HEK293 (cell line): ENCODE measurements at regions not wholly inside any gene's neighbourhood (a gene's known extent, or its start where the extent isn't known, plus 50 kb on each side); places are given as distances from the start of the nearest gene placed in this dataset.
A peak's percentile ranks its signal among the peaks of the same experiment; 100 is the strongest.

Experiments used
- FEZF1 ChIP-seq: fragments of 450-650 bp; formaldehyde crosslinking; IDR thresholded peaks from 2 replicates; pipeline ENCODE4 v1.5.1; 2016; ENCODE audit warnings: missing biosample characterization, missing genetic modification characterization
- REPIN1 ChIP-seq: fragments of 450-650 bp; formaldehyde crosslinking; IDR thresholded peaks from 2 replicates; pipeline ENCODE4 v1.5.1; 2017; ENCODE audit warnings: missing biosample characterization, missing genetic modification characterization, low read depth
- SALL2 ChIP-seq: fragments of 450-650 bp; formaldehyde crosslinking; IDR thresholded peaks from 2 replicates; pipeline ENCODE4 v1.5.0; 2017; ENCODE audit warnings: missing biosample characterization, mild to moderate bottlenecking, missing genetic modification characterization, borderline replicate concordance
- SCRT1 ChIP-seq: fragments of 450-650 bp; formaldehyde crosslinking; IDR thresholded peaks from 2 replicates; pipeline ENCODE4 v1.5.1; 2016; ENCODE audit warnings: missing biosample characterization, missing genetic modification characterization, borderline replicate concordance
- YY1 ChIP-seq: fragments of 450-650 bp; formaldehyde crosslinking; IDR thresholded peaks from 2 replicates; pipeline ENCODE4 v1.5.1; 2018; ENCODE audit warnings: missing biosample characterization, missing genetic modification characterization
- ZBTB17 ChIP-seq: fragments of 450-650 bp; formaldehyde crosslinking; IDR thresholded peaks from 2 replicates; pipeline ENCODE4 v1.5.1; 2016; ENCODE audit warnings: missing biosample characterization, missing genetic modification characterization
- ZBTB48 ChIP-seq: fragments of 450-650 bp; formaldehyde crosslinking; IDR thresholded peaks from 2 replicates; pipeline ENCODE4 v1.5.1; 2016; ENCODE audit warnings: missing biosample characterization, missing genetic modification characterization
- ZBTB8A ChIP-seq: fragments of 450-650 bp; formaldehyde crosslinking; IDR thresholded peaks from 2 replicates; pipeline ENCODE4 v1.5.1; 2016; ENCODE audit warnings: missing biosample characterization, missing genetic modification characterization
- ZEB2 ChIP-seq: fragments of 450-650 bp; formaldehyde crosslinking; IDR thresholded peaks from 2 replicates; pipeline ENCODE4 v1.5.1; 2016; ENCODE audit warnings: missing biosample characterization, missing genetic modification characterization
- ZFP69B ChIP-seq: fragments of 450-650 bp; formaldehyde crosslinking; IDR thresholded peaks from 2 replicates; pipeline ENCODE4 v1.5.1; 2016; ENCODE audit warnings: missing biosample characterization, missing genetic modification characterization
- ZNF10 ChIP-seq: fragments of 450-650 bp; formaldehyde crosslinking; IDR thresholded peaks from 2 replicates; pipeline ENCODE4 v1.5.1; 2017; ENCODE audit warnings: missing biosample characterization, missing genetic modification characterization
- ZNF148 ChIP-seq: fragments of 450-650 bp; formaldehyde crosslinking; IDR thresholded peaks from 2 replicates; pipeline ENCODE4 v1.5.0; 2017; ENCODE audit warnings: missing biosample characterization, missing genetic modification characterization, borderline replicate concordance
- ZNF174 ChIP-seq: fragments of 450-650 bp; formaldehyde crosslinking; IDR thresholded peaks from 2 replicates; pipeline ENCODE4 v1.5.0; 2017; ENCODE audit warnings: missing biosample characterization, mild to moderate bottlenecking, missing genetic modification characterization
- ZNF24 ChIP-seq: fragments of 450-650 bp; formaldehyde crosslinking; IDR thresholded peaks from 2 replicates; pipeline ENCODE4 v1.5.1; 2016; ENCODE audit warnings: missing biosample characterization, missing genetic modification characterization
- ZNF394 ChIP-seq: fragments of 450-650 bp; formaldehyde crosslinking; IDR thresholded peaks from 2 replicates; pipeline ENCODE4 v1.5.1; 2016; ENCODE audit warnings: missing biosample characterization, missing genetic modification characterization, mild to moderate bottlenecking, moderate library complexity, borderline replicate concordance
- ZNF404 ChIP-seq: fragments of 450-650 bp; formaldehyde crosslinking; IDR thresholded peaks from 2 replicates; pipeline ENCODE4 v1.5.1; 2017; ENCODE audit warnings: missing biosample characterization, missing genetic modification characterization
- ZNF473 ChIP-seq: fragments of 450-650 bp; formaldehyde crosslinking; IDR thresholded peaks from 2 replicates; pipeline ENCODE4 v1.5.1; 2017; ENCODE audit warnings: missing biosample characterization, missing genetic modification characterization
- ZNF501 ChIP-seq: fragments of 450-650 bp; formaldehyde crosslinking; IDR thresholded peaks from 2 replicates; pipeline ENCODE4 v1.5.1; 2016; ENCODE audit warnings: missing biosample characterization, missing genetic modification characterization
- ZNF514 ChIP-seq: fragments of 450-650 bp; formaldehyde crosslinking; IDR thresholded peaks from 2 replicates; pipeline ENCODE4 v1.5.1; 2016; ENCODE audit warnings: missing biosample characterization, missing genetic modification characterization
- ZNF521 ChIP-seq: fragments of 450-650 bp; formaldehyde crosslinking; IDR thresholded peaks from 2 replicates; pipeline ENCODE4 v1.5.1; 2017; ENCODE audit warnings: missing biosample characterization, mild to moderate bottlenecking, missing genetic modification characterization
- ZNF549 ChIP-seq: fragments of 450-650 bp; IDR thresholded peaks from 2 replicates; pipeline ENCODE4 v1.5.1; 2018; ENCODE audit warnings: missing biosample characterization, missing genetic modification characterization, mild to moderate bottlenecking, inconsistent platforms, moderate library complexity
- ZNF560 ChIP-seq: fragments of 450-650 bp; formaldehyde crosslinking; IDR thresholded peaks from 2 replicates; pipeline ENCODE4 v1.5.1; 2017; ENCODE audit warnings: missing biosample characterization, missing genetic modification characterization, borderline replicate concordance
- ZNF626 ChIP-seq: fragments of 450-650 bp; sonication (Bioruptor Pico); formaldehyde crosslinking; IDR thresholded peaks from 2 replicates; pipeline ENCODE4 v1.5.1; 2018; ENCODE audit warnings: missing biosample characterization, missing genetic modification characterization, inconsistent platforms
- ZNF629 ChIP-seq: fragments of 450-650 bp; formaldehyde crosslinking; IDR thresholded peaks from 2 replicates; pipeline ENCODE4 v1.5.1; 2017; ENCODE audit warnings: missing biosample characterization, missing genetic modification characterization
- ZNF658 ChIP-seq: fragments of 450-650 bp; formaldehyde crosslinking; IDR thresholded peaks from 2 replicates; pipeline ENCODE4; 2016; ENCODE audit warnings: missing biosample characterization, missing genetic modification characterization
- ZNF660 ChIP-seq: fragments of 450-650 bp; IDR thresholded peaks from 2 replicates; pipeline ENCODE4 v1.5.1; 2018; ENCODE audit warnings: missing biosample characterization, mild to moderate bottlenecking, missing genetic modification characterization
- ZNF664 ChIP-seq: fragments of 450-650 bp; formaldehyde crosslinking; IDR thresholded peaks from 2 replicates; pipeline ENCODE4 v1.5.1; 2016; ENCODE audit warnings: missing biosample characterization, missing genetic modification characterization
- ZNF670 ChIP-seq: fragments of 450-650 bp; formaldehyde crosslinking; IDR thresholded peaks from 2 replicates; pipeline ENCODE4 v1.5.1; 2016; ENCODE audit warnings: missing biosample characterization, missing genetic modification characterization, low read depth
- ZNF747 ChIP-seq: fragments of 450-650 bp; formaldehyde crosslinking; IDR thresholded peaks from 2 replicates; pipeline ENCODE4 v1.5.1; 2016; ENCODE audit warnings: missing biosample characterization, missing genetic modification characterization
- ZNF830 ChIP-seq: fragments of 450-650 bp; IDR thresholded peaks from 2 replicates; pipeline ENCODE4 v1.5.0; 2018; ENCODE audit warnings: missing biosample characterization, missing genetic modification characterization, low read depth, mild to moderate bottlenecking, moderate library complexity
- ZSCAN4 ChIP-seq: fragments of 450-650 bp; formaldehyde crosslinking; IDR thresholded peaks from 2 replicates; pipeline ENCODE4 v1.5.1; 2017; ENCODE audit warnings: missing biosample characterization, missing genetic modification characterization
- ZXDB ChIP-seq: fragments of 450-650 bp; formaldehyde crosslinking; IDR thresholded peaks from 2 replicates; pipeline ENCODE4 v1.5.1; 2016; ENCODE audit warnings: missing biosample characterization, missing genetic modification characterization
- TF ChIP-seq, protein P1 (sequence below): fragments of 450-650 bp; formaldehyde crosslinking; IDR thresholded peaks from 2 replicates; pipeline ENCODE4 v1.5.1; 2016; ENCODE audit warnings: missing biosample characterization, missing genetic modification characterization
- TF ChIP-seq, protein P2 (sequence below): fragments of 450-650 bp; formaldehyde crosslinking; IDR thresholded peaks from 2 replicates; pipeline ENCODE4 v1.5.1; 2016; ENCODE audit warnings: missing biosample characterization, missing genetic modification characterization

DNA sequence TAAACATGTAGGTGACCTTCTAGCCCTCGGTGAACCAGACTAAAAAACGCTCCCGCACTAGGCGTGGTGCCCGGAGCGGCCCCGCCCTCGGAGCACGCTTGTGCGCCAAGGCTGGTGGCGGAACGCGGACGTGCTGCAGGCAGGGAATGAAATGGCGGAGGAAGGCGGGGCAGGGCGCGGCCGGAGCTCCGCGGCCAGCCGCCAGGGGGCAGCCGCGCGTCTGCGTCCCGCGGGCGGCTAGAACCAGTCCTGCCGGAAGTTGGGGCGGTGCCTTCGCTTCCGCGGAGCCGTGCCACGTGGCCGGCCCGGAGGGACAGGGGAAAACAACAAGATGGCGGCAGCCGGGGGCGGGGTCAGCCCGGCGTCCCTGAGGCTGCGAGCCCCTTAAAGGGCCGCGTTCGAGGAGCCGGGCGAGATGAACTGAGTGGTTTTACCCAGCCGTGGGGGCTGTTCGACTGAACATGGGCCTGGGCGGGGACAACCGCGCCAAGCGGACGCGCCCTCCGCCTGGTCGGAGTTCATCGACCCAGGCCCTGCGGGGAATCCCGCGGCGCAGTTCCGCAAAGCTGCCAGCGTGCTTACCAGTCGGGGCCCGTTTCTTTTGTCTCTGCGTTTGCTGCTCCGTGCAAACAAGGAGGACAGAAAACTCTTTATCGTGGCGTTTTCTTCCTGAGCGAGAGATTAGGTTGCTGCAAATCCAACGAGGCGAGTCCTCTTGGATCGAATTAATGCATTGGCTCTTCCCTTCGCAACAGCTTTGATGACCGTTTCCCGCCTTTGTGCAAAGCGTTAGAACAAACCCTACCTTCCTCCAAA is 90.9 kb upstream of the CHD2 start (continued):
- TF ChIP-seq, protein P1, sequence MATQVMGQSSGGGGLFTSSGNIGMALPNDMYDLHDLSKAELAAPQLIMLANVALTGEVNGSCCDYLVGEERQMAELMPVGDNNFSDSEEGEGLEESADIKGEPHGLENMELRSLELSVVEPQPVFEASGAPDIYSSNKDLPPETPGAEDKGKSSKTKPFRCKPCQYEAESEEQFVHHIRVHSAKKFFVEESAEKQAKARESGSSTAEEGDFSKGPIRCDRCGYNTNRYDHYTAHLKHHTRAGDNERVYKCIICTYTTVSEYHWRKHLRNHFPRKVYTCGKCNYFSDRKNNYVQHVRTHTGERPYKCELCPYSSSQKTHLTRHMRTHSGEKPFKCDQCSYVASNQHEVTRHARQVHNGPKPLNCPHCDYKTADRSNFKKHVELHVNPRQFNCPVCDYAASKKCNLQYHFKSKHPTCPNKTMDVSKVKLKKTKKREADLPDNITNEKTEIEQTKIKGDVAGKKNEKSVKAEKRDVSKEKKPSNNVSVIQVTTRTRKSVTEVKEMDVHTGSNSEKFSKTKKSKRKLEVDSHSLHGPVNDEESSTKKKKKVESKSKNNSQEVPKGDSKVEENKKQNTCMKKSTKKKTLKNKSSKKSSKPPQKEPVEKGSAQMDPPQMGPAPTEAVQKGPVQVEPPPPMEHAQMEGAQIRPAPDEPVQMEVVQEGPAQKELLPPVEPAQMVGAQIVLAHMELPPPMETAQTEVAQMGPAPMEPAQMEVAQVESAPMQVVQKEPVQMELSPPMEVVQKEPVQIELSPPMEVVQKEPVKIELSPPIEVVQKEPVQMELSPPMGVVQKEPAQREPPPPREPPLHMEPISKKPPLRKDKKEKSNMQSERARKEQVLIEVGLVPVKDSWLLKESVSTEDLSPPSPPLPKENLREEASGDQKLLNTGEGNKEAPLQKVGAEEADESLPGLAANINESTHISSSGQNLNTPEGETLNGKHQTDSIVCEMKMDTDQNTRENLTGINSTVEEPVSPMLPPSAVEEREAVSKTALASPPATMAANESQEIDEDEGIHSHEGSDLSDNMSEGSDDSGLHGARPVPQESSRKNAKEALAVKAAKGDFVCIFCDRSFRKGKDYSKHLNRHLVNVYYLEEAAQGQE (tag by site-specific recombination): no peak
- TF ChIP-seq SCRT1 (no peak), ZNF830 (no peak), ZBTB48 (tag by site-specific recombination) (peak; percentile 77), ZNF174 (tag by site-specific recombination) (no peak), ZNF664 (no peak), ZNF514 (tag by site-specific recombination) (no peak), ZNF24 (tag by site-specific recombination) (peak; percentile 83), ZNF394 (peak; percentile 52; the same call in 1 of the 2 replicates), ZBTB17 (peak; percentile 98), ZNF670 (tag by site-specific recombination) (no peak), ZFP69B (tag by site-specific recombination) (peak; percentile 63; the same call in 1 of the 2 replicates), ZNF658 (tag by site-specific recombination) (no peak), ZNF747 (no peak), SALL2 (tag by site-specific recombination) (no peak), ZNF560 (no peak), ZNF473 (tag by site-specific recombination) (no peak), ZNF148 (tag by site-specific recombination) (no peak), ZNF501 (tag by site-specific recombination) (peak; percentile 85; the same call in 1 of the 2 replicates), FEZF1 (tag by site-specific recombination) (no peak), ZNF404 (0 out of 2 replicates have a peak, but pooled peaks have one; percentile 42), ZNF660 (peak; percentile 81), ZSCAN4 (tag by site-specific recombination) (no peak), ZBTB8A (peak; percentile 99), REPIN1 (tag by site-specific recombination) (0 out of 2 replicates have a peak, but pooled peaks have one; percentile 62), ZEB2 (peak; percentile 96), ZNF10 (peak; percentile 8; the same call in 1 of the 2 replicates), YY1 (tag by site-specific recombination) (peak; percentile 95), ZNF629 (tag by site-specific recombination) (peak; percentile 72), ZNF626 (no peak), ZNF521 (tag by site-specific recombination) (no peak), ZNF549 (no peak), ZXDB (peak; percentile 90)
- TF ChIP-seq, protein P2, sequence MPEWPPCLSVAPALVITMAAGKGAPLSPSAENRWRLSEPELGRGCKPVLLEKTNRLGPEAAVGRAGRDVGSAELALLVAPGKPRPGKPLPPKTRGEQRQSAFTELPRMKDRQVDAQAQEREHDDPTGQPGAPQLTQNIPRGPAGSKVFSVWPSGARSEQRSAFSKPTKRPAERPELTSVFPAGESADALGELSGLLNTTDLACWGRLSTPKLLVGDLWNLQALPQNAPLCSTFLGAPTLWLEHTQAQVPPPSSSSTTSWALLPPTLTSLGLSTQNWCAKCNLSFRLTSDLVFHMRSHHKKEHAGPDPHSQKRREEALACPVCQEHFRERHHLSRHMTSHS (tag by site-specific recombination): no peak
